Activated T-cell treated with anti-CD3 and anti-CD28 coated beads, Interleukin-2, amount 50 U/mL, for 72 hours (primary cell): ENCODE measurements at regions not wholly inside any gene's neighbourhood (a gene's known extent, or its start where the extent isn't known, plus 50 kb on each side); places are given as distances from the start of the nearest gene placed in this dataset.

Experiments
- ATAC-seq, 2 donors: fragments of 150-1000 bp; cut with Tn5 transposase; replicated peaks in 1 of 2; 2 replicates each; pipeline ENCODE4 v1.10.0; 2021; ENCODE audit warnings: moderate library complexity in 2 of 2, mild to moderate bottlenecking in 1 of 2
- DNase-seq, 2 donors: peaks; one replicate each; pipeline ENCODE4 v3.0.0; 2021 to 2022; ENCODE audit warnings: mixed read lengths in 1 of 2
- H3K27ac Mint-ChIP-seq: one replicate; pipeline ENCODE4 v1.8.0; 2022; ENCODE audit warnings: mild to moderate bottlenecking, moderate library complexity, mixed read lengths
- H3K27me3 Mint-ChIP-seq: one replicate; pipeline ENCODE4 v1.8.0; 2022; ENCODE audit warnings: low read depth, mixed read lengths
- H3K36me3 Mint-ChIP-seq, 2 donors: one replicate each; pipeline ENCODE4 v1.8.0; 2022; ENCODE audit warnings: mixed read lengths in 2 of 2, mild to moderate bottlenecking in 1 of 2; ENCODE audit not compliant: insufficient read depth in 2 of 2
- H3K4me1 Mint-ChIP-seq: one replicate; pipeline ENCODE4 v1.8.0; 2022; ENCODE audit warnings: low read depth, mixed read lengths
- H3K4me3 Mint-ChIP-seq, 2 donors: one replicate each; pipeline ENCODE4 v1.8.0; 2022; ENCODE audit warnings: mild to moderate bottlenecking in 2 of 2, mixed read lengths in 2 of 2, moderate library complexity in 2 of 2
- H3K9me3 Mint-ChIP-seq, 2 donors: one replicate each; pipeline ENCODE4 v1.8.0; 2022; ENCODE audit warnings: mixed read lengths in 2 of 2

DNA sequence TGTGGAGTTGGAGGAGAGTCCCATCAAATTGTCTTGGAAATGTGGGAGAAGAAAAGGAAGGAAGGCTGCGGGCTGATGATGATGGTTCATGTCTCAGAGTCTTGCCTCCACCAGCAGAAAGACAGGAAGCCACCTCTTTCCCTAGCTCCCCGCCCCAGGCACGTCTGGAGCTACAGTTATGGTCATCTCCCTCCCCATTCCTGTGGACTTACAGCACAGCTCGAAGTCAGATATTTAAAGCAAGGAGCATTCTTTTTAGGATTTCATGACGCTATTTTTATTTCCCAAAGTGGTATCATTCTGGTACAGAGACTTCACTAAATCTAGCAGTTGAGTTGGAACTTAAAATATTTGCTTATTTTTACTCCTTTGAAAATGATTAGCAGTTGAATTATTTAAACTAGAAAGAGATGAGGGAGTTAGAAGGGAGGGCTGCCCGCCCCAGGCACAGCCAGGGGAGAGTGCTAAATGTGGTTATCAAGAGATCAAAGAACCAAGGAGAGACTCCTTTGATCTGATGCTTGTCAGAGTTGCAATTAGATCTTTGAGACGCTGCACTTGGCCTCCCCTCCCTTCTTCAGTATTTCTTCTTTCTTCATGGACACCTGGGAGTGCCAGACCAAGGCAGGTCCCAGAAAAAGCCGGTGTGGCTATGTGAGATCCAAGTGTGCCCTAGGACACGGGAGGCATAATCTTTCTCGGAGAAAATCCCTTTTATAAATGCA lies 199.9 kb upstream of the SOX4 start:
- H3K4me1 Mint-ChIP-seq = no peaks in the 10 kb centered on the region

DNA sequence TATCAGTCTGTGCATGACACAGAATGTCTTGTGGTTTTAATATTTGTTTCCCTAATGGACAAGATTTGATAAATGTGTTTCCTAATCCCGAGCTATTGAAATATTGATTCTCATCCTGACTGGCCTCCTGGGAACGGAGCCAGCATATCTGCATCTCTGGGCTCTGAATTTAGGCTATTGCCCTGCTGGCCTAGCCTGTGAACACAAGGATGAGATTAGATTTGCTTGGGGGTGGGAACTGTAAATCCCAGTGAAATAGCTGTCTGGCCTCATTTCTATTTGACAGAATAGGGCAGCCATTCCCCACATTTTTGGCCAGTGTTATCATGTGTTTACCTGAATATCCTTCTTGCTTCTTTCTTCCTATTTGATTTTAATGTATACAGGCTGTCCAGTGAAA lies 198.4 kb upstream of the SOX4 start:
- H3K27ac Mint-ChIP-seq = no peak overlapping the region
- H3K9me3 Mint-ChIP-seq = no peaks in the 10 kb centered on the region
- H3K4me3 Mint-ChIP-seq = no peak overlapping the region
- DNase-seq = no peak
- no peaks in the 10 kb centered on the region for H3K36me3 Mint-ChIP-seq
- no peaks in the 10 kb centered on the region for H3K4me1 Mint-ChIP-seq
- no peak for ATAC-seq
- H3K27me3 Mint-ChIP-seq = peaks cover 12% of the 10 kb centered on the region

More for the DNA sequence above, 199.9 kb upstream of the SOX4 start:
- H3K4me3 Mint-ChIP-seq = no peak overlapping the region
- H3K27ac Mint-ChIP-seq = no peak overlapping the region
- no peaks in the 10 kb centered on the region for H3K36me3 Mint-ChIP-seq
- no peaks in the 10 kb centered on the region for H3K9me3 Mint-ChIP-seq
- ATAC-seq = no peak
- DNase-seq = no peak
- peaks cover 6% of the 10 kb centered on the region for H3K27me3 Mint-ChIP-seq

DNA sequence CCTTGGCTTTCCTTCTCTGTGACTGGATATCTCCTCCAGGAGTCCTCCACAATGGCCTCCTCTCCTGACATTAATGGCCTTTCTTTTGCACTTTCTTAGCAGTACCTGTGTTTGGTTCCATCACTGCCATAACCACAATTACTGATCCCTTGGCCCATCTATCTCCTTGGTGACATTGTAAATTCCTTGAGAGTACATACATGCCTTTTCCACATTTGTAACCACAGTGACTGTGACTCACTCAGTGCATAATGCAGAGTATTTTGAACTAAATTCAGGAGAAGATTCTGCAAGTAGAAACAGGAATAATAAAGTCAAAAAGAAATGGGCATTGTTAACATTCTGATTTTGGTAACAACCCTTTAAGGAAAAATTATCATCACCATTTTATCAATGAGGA lies 197.2 kb upstream of the SOX4 start:
- Mint-ChIP-seq H3K27ac (no peak overlapping the region), H3K9me3 (no peaks in the 10 kb centered on the region), H3K4me3 (no peak overlapping the region), H3K36me3 (no peaks in the 10 kb centered on the region), H3K27me3 (peaks cover 12% of the 10 kb centered on the region), H3K4me1 (no peaks in the 10 kb centered on the region)
- DNase-seq (no peak), ATAC-seq (no peak)

DNA sequence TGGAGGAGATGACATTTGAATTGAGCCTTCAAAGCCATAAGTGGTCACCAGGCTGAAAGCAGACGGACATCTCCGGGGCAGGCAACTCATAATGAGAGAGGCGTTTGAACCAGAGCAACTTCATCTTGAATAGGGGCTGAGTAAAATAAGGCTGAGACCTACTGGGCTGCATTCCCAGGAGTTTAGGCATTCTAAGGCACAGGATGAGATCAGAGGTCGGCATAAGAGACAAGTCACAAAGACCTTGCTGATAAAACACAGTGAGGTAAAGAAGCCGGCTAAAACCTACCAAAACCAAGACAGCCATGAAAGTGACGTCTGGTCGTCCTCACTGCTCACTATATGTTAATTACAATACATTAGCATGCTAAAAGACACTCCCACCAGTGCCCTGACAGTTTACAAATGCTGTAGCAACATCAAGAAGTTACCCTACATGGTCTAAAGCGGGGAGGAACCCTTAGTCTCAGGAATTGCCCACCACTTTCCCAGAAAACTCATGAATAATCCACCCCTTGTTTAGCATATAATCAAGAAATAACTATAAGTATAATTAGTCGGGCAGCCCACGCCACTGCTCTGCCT lies 194.7 kb upstream of the SOX4 start:
- no peak overlapping the region for H3K27ac Mint-ChIP-seq
- H3K4me3 Mint-ChIP-seq = no peak overlapping the region
- H3K36me3 Mint-ChIP-seq = no peaks in the 10 kb centered on the region
- H3K9me3 Mint-ChIP-seq = no peaks in the 10 kb centered on the region
- peaks cover 18% of the 10 kb centered on the region for H3K27me3 Mint-ChIP-seq
- H3K4me1 Mint-ChIP-seq = peaks cover 22% of the 10 kb centered on the region
- no peak for DNase-seq
- no peak for ATAC-seq

DNA sequence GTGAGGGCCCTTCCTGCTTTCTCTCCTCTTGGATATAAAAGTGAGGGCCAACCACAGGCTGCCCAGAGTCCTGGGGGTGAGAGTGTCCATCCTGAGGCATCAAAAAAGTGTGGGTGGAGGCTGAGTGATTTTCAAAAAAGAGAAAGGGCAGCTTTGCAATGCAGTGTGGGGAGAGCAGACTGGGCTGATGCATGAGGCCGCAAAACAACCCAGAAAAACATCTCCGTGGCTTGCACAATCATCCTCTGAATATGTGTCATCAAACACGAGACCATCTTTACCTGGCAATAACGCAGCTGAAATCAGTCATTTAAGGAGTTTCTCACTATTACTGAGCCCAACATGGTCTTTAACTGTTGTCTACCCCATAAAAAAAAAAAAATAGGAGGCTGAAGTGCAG lies 191.2 kb upstream of the SOX4 start:
- Mint-ChIP-seq H3K36me3 (peaks cover 0 to 3% of the 10 kb centered on the region in 2 donors), H3K27ac (peak overlapping the region; percentile 1), H3K27me3 (peaks cover 35% of the 10 kb centered on the region), H3K9me3 (peaks cover 0 to 2% of the 10 kb centered on the region in 2 donors), H3K4me1 (peaks cover 22% of the 10 kb centered on the region), H3K4me3 (peak overlapping the region; percentile 11 to 56)
- peak; percentile 96 for ATAC-seq
- DNase-seq = peak; percentile 70 to 74

DNA sequence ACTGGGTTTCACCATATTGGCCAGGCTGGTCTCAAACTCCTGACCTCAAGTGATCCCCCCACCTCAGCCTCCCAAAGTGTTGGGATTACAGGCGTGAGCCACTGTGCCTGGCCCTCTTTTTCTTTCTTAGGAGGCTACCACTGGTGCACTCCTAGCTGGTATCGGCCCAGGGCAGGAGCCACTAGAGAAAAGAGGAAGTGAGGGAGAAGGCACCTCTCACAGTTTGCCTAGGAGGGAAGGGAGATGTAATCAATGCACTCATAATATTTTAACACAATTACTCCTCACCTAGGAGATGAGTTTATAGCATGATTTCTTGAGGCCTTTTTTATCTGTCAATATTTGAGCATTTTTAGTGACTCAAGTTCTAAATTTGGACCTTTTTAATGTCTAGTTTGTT lies 189.0 kb upstream of the SOX4 start:
- Mint-ChIP-seq H3K27ac (no peak overlapping the region), H3K9me3 (peaks cover 2 to 7% of the 10 kb centered on the region in 2 donors), H3K36me3 (peaks cover 0 to 7% of the 10 kb centered on the region in 2 donors), H3K4me3 (no peak overlapping the region), H3K4me1 (peaks cover 22% of the 10 kb centered on the region), H3K27me3 (peaks cover 46% of the 10 kb centered on the region)
- ATAC-seq = no peak
- no peak for DNase-seq

DNA sequence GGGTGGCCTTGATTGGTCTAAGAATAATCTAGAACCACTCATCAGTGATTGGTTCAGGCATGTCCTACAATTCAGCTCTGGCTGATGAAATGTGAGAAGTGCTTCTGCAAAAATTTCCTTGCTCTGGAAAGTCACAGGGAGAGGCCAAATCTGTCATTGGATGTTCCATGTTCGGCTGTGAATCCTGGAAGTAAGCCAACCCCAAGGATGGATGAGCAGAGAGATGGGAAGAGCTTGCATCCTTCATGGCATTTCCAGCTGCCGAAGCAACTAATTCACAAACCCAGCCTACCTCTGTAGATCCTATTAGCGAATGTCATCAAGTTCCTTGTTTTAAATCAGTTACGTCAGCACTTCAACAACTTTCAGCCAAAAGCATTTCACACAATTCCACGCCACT lies 187.2 kb upstream of the SOX4 start:
- Mint-ChIP-seq H3K4me1 (peaks cover 22% of the 10 kb centered on the region), H3K9me3 (peaks cover 2 to 10% of the 10 kb centered on the region in 2 donors), H3K4me3 (no peak overlapping the region), H3K36me3 (peaks cover 0 to 7% of the 10 kb centered on the region in 2 donors), H3K27me3 (peaks cover 49% of the 10 kb centered on the region), H3K27ac (no peak overlapping the region)
- no peak for ATAC-seq
- DNase-seq = no peak

DNA sequence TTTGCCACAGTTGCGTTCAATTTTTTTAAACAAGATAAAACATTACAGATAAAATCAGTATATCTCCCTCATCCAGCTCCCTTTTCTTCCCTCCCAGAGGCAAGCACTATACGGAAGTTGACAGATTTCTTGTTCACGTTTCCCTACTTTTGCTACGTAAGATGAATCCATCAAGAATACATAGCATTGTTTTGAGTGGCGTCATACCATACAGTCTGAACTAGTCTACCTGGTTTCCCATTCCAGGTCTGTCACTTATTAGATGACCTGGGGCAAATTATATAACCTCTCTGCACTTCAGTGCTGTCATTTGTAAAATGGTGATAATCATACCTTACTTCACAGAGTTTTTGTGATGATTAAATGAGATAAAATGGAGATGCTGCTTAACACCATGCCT lies 184.3 kb upstream of the SOX4 start:
- Mint-ChIP-seq H3K27ac (no peak overlapping the region), H3K27me3 (peaks cover 48% of the 10 kb centered on the region), H3K9me3 (peaks cover 2 to 12% of the 10 kb centered on the region in 2 donors), H3K36me3 (peaks cover 0 to 10% of the 10 kb centered on the region in 2 donors), H3K4me3 (no peak overlapping the region), H3K4me1 (no peaks in the 10 kb centered on the region)
- ATAC-seq (no peak), DNase-seq (no peak)

DNA sequence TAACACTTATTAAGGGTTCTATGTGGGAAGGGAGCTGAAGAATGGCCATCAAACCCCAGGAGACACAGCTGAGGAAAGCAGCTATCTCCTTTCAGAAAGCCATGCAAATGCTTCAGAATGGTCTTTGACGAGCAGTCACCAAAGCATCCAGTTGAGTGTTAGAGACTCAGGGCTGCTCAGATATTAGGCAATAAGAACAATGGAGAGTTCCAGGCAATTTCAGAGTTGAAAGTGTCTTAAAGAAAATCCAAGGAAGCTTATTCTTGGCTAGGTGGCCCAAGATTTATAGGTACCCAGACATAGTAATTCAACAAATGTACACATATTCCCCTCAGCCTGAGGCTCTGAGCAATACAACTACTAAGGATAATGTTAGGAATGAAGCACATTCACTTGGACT lies 180.1 kb upstream of the SOX4 start:
- Mint-ChIP-seq H3K9me3 (peaks cover 0 to 6% of the 10 kb centered on the region in 2 donors), H3K4me3 (no peak overlapping the region), H3K4me1 (no peaks in the 10 kb centered on the region), H3K36me3 (peaks cover 0 to 3% of the 10 kb centered on the region in 2 donors), H3K27me3 (peaks cover 23% of the 10 kb centered on the region), H3K27ac (no peak overlapping the region)
- ATAC-seq = no peak
- no peak for DNase-seq

DNA sequence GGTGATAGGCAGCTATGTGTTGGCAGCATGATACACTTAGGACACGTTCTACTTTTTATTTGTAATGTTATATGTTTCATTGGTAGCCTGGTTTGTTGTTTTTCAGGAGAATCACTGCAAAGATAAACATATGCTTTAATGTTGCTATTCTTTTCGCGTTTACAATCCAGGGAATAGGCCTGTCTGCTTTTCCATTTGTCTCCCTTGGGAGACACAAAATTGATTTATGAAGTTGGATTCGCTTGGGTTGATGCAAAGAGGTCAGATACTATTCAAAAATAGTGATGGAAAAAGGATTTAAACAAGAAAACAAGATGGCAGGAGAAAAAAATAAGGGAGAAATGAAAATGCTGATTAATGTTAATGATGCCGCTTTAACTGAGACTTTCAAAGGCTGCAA lies 179.5 kb upstream of the SOX4 start:
- Mint-ChIP-seq H3K27me3 (peaks cover 22% of the 10 kb centered on the region), H3K36me3 (peaks cover 0 to 3% of the 10 kb centered on the region in 2 donors), H3K4me1 (no peaks in the 10 kb centered on the region), H3K4me3 (no peak overlapping the region), H3K9me3 (peaks cover 0 to 6% of the 10 kb centered on the region in 2 donors), H3K27ac (no peak overlapping the region)
- DNase-seq (no peak), ATAC-seq (no peak)

DNA sequence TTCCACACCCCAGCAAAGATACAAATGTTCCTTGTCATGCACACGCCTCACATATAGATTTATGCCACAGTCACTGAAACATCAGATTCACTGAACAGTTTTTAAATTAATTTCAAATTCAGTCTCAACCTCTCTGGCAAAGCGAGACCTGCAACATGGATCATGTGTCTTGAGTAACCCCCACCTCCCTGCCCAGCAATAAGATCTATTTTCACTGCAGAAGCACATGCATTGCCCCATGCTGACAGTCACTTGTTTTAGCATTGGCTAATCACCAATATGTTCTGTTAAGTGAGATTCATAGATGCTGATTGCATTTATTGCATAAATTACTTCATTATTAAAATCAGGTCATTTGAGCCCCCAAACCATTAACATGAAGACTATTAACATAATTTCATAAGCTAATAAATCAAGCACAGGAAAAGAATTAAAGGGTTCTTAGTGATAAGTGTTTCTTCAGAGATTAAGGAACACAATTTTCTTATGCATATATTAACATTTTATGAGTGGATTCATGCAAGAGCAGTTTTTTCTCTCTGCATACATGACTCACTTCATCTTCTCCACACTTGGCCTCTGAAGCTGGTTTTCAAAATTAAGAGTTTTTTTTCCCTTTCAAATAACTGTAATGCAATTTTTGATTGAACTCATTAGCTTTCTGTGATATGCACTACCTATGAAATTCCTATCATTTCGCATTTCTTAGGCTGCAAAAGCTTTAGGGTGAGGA lies 173.2 kb upstream of the SOX4 start:
- no peaks in the 10 kb centered on the region for H3K4me1 Mint-ChIP-seq
- ATAC-seq = no peak
- H3K27ac Mint-ChIP-seq = no peak overlapping the region
- peaks cover 3% of the 10 kb centered on the region in 2 donors for H3K9me3 Mint-ChIP-seq
- no peak for DNase-seq
- no peak overlapping the region for H3K4me3 Mint-ChIP-seq
- H3K36me3 Mint-ChIP-seq = peaks cover 0 to 2% of the 10 kb centered on the region in 2 donors
- peaks cover 26% of the 10 kb centered on the region for H3K27me3 Mint-ChIP-seq

DNA sequence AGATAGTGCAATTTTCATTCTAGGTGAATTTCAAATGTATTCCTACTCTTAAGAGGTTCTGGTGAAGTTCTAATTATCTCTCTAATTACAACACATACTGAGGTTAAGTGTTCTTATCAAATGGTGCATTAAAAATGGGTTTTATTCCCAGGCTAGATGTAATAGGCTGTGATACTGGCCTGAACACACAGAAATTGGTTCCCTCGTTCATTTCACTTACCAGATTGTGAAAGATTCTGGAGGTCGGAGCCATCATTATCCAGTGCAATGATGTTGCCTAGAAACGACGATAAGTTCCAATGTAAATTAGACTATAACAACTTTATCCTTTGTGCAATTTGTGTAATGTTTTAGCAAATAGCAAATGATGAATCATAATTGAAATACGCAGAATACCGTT lies 172.6 kb upstream of the SOX4 start:
- DNase-seq = no peak
- no peak overlapping the region for H3K4me3 Mint-ChIP-seq
- peaks cover 0 to 2% of the 10 kb centered on the region in 2 donors for H3K36me3 Mint-ChIP-seq
- no peak for ATAC-seq
- H3K4me1 Mint-ChIP-seq = no peaks in the 10 kb centered on the region
- H3K27me3 Mint-ChIP-seq = peaks cover 26% of the 10 kb centered on the region
- H3K9me3 Mint-ChIP-seq = peaks cover 3% of the 10 kb centered on the region in 2 donors
- H3K27ac Mint-ChIP-seq = no peak overlapping the region

DNA sequence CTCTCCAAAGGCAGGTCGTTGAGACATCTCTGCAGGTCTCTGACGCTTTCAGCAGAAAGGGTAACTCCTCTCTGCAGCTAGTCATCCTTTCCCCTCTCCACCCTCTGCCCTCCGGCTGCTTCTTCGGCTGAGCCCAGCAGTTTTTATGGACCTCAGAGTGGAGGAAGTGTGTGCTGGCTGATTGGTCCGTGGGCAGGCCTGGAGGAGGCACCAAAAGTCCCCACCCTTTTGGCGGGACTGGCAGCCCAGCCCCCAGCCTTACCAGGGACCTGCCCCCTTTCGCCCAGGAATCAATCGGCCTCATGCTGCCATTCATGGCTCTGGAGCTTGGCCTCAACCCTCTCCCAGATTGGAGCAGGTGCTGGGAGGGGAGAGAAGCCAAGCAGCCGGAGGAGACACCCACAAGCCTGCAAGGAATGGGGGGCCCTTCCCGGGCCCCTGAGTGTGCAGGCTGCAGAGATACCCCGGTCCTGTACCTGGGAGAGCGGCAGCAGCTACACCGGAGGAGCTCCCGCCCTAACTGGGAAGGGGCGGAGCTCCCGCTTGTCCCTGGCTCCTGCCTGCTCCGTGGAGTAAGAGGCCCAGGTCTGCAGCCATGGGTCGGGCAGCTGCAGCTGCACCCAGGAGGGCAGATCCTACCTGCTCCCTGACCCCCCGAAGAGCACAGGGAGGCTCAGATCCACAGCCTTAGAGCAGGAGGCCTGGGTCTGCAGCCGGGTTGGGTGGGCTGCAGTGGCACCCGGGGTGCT lies 170.3 kb upstream of the SOX4 start:
- H3K4me3 Mint-ChIP-seq = no peak overlapping the region
- no peak for DNase-seq
- H3K9me3 Mint-ChIP-seq = peaks cover 3 to 5% of the 10 kb centered on the region in 2 donors
- ATAC-seq = no peak
- peaks cover 0 to 2% of the 10 kb centered on the region in 2 donors for H3K36me3 Mint-ChIP-seq
- peaks cover 34% of the 10 kb centered on the region for H3K27me3 Mint-ChIP-seq
- no peak overlapping the region for H3K27ac Mint-ChIP-seq
- no peaks in the 10 kb centered on the region for H3K4me1 Mint-ChIP-seq
